ENCODE measurements at regions not wholly inside any gene's neighbourhood (a gene's known extent, or its start where the extent isn't known, plus 50 kb on each side); places are given as distances from the start of the nearest gene placed in this dataset.

DNA sequence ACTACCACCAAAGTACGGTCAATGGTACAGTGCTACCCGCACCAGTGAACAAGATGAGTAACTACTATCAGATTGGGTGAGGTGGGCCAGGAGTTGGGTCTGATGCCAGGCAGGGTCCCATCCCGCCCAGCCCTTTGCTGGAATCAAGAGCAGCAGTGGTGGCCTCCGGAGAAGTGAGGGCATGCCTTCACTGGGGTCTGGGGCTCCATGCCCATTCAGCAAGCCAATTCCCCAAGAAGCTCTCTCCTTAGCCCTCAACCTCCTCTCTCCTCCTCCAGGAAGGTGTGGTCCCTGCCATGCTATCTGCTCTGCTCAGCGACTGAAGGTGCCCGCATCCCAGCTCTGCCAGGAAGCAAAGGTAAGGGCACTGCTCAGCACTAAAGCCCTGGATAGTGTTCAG lies 62.7 kb upstream of the CPLX2 start:
- Histone ChIP-seq H2AFZ (ENCODE audit: low read length) (no peak overlapping the region), H3K79me2 (ENCODE audit: insufficient read depth, low read depth, low read length) (no peaks in the 10 kb centered on the region), H3K9me3 (ENCODE audit: low read length) (no peaks in the 10 kb centered on the region), H3K4me3 (ENCODE audit: low read depth, low read length, poor library complexity, severe bottlenecking) (no peak overlapping the region), H3K4me2 (ENCODE audit: low read length) (no peak overlapping the region), H4K20me1 (ENCODE audit: insufficient read depth, low read length) (no peaks in the 10 kb centered on the region), H3K27ac (ENCODE audit: low read depth, low read length, poor library complexity, severe bottlenecking) (no peak overlapping the region), H3K9me2 (ENCODE audit: insufficient read depth, low read length) (no peaks in the 10 kb centered on the region), H3K4me1 (ENCODE audit: insufficient read depth, low read length, poor library complexity, severe bottlenecking) (no peaks in the 10 kb centered on the region), H3K36me3 (ENCODE audit: insufficient read depth, low read length) (no peaks in the 10 kb centered on the region)
- ChIA-PET CTCF (ENCODE audit: unreplicated experiment) (no interaction called here), POLR2A (no interaction called here)
- no peak for DNase-seq (ENCODE audit: low spot score)
- BruUV-seq (replicated peaks), result no TSS peak
- TF ChIP-seq EZH2phosphoT487 (IDR thresholded peaks at IDR 0.05; ENCODE audit: borderline replicate concordance, low read depth, low read length) (no peak), CTCF (conservative IDR thresholded peaks at IDR 0.05; ENCODE audit: low read length) (no peak)
- intact Hi-C loops (cut with micrococcal nuclease; ENCODE audit: unreplicated experiment), result no loop called here

- Histone ChIP-seq H4K20me1 (ENCODE audit: insufficient read depth, low read length) (no peaks in the 10 kb centered on the region), H3K9me3 (ENCODE audit: low read length) (no peaks in the 10 kb centered on the region), H3K4me1 (ENCODE audit: insufficient read depth, low read length, poor library complexity, severe bottlenecking) (no peaks in the 10 kb centered on the region), H3K4me3 (ENCODE audit: low read depth, low read length, poor library complexity, severe bottlenecking) (no peak overlapping the region), H3K9me2 (ENCODE audit: insufficient read depth, low read length) (no peaks in the 10 kb centered on the region), H3K36me3 (ENCODE audit: insufficient read depth, low read length) (no peaks in the 10 kb centered on the region), H3K79me2 (ENCODE audit: insufficient read depth, low read depth, low read length) (no peaks in the 10 kb centered on the region), H3K27ac (ENCODE audit: low read depth, low read length, poor library complexity, severe bottlenecking) (no peak overlapping the region), H2AFZ (ENCODE audit: low read length) (no peak overlapping the region), H3K4me2 (ENCODE audit: low read length) (no peak overlapping the region)
- no peak for TF ChIP-seq EZH2phosphoT487 (IDR thresholded peaks at IDR 0.05; ENCODE audit: borderline replicate concordance, low read depth, low read length)
- ChIA-PET POLR2A (no interaction called here), CTCF (ENCODE audit: unreplicated experiment) (interaction anchor here (0.6 kb wide), 1 partner anchor 23 kb away, joined by 3 read pairs; no protein-coding TSS in a partner anchor)
- no TSS peak for BruUV-seq (replicated peaks)
- intact Hi-C loops (cut with micrococcal nuclease; ENCODE audit: unreplicated experiment), result no loop called here
- no peak for DNase-seq (ENCODE audit: low spot score)
Measured at GRCh38 chr5:175809531-175810121, 61.8 kb upstream of the CPLX2 start.

- ChIA-PET POLR2A (no interaction called here), CTCF (ENCODE audit: unreplicated experiment) (no interaction called here)
- H3K4me2 ChIP-seq (ENCODE audit: low read length), result no peak overlapping the region
- intact Hi-C loops (cut with micrococcal nuclease; ENCODE audit: unreplicated experiment), result no loop called here
- no peak overlapping the region for H2AFZ ChIP-seq (ENCODE audit: low read length)
- H3K79me2 ChIP-seq (ENCODE audit: insufficient read depth, low read depth, low read length), result no peaks in the 10 kb centered on the region
- no peak for DNase-seq (ENCODE audit: low spot score)
- no peaks in the 10 kb centered on the region for H3K9me3 ChIP-seq (ENCODE audit: low read length)
- no peaks in the 10 kb centered on the region for H3K36me3 ChIP-seq (ENCODE audit: insufficient read depth, low read length)
- no peak overlapping the region for H3K4me3 ChIP-seq (ENCODE audit: low read depth, low read length, poor library complexity, severe bottlenecking)
- no peaks in the 10 kb centered on the region for H3K4me1 ChIP-seq (ENCODE audit: insufficient read depth, low read length, poor library complexity, severe bottlenecking)
- TF ChIP-seq EZH2phosphoT487 (IDR thresholded peaks at IDR 0.05; ENCODE audit: borderline replicate concordance, low read depth, low read length), result no peak
- no peak for TF ChIP-seq CTCF (conservative IDR thresholded peaks at IDR 0.05; ENCODE audit: low read length)
- BruUV-seq (replicated peaks), result no TSS peak
- H3K27ac ChIP-seq (ENCODE audit: low read depth, low read length, poor library complexity, severe bottlenecking), result no peak overlapping the region
- no peaks in the 10 kb centered on the region for H3K9me2 ChIP-seq (ENCODE audit: insufficient read depth, low read length)
- H4K20me1 ChIP-seq (ENCODE audit: insufficient read depth, low read length), result no peaks in the 10 kb centered on the region
Measured at GRCh38 chr5:175810457-175810856, 60.9 kb upstream of the CPLX2 start.

Measured in OCI-LY7 (cell line).